NCI-H82 treated with DMSO at 0.1 percent for 48 hours (cell line): ENCODE measurements at regions not wholly inside any gene's neighbourhood (a gene's known extent, or its start where the extent isn't known, plus 50 kb on each side); places are given as distances from the start of the nearest gene placed in this dataset.

Source experiments
- DNase-seq: peaks from one replicate; lab custom pipeline; 2025; ENCODE audit not compliant: unreplicated experiment; lab: John Stamatoyannopoulos, UW

- DNase-seq = no peak
Measured at GRCh38 chr5:98992552-98992951, 63.7 kb upstream of the CHD1 start.

- DNase-seq = peak; percentile 87
Measured at GRCh38 chr5:98989727-98990126, 60.9 kb upstream of the CHD1 start.

- DNase-seq = no peak
Measured at GRCh38 chr5:98986587-98986986, 57.8 kb upstream of the CHD1 start.

- DNase-seq = peak; percentile 25
Measured at GRCh38 chr5:98982880-98983279, 54.1 kb upstream of the CHD1 start.
